ENCODE measurements at regions not wholly inside any gene's neighbourhood (a gene's known extent, or its start where the extent isn't known, plus 50 kb on each side); places are given as distances from the start of the nearest gene placed in this dataset.

DNA sequence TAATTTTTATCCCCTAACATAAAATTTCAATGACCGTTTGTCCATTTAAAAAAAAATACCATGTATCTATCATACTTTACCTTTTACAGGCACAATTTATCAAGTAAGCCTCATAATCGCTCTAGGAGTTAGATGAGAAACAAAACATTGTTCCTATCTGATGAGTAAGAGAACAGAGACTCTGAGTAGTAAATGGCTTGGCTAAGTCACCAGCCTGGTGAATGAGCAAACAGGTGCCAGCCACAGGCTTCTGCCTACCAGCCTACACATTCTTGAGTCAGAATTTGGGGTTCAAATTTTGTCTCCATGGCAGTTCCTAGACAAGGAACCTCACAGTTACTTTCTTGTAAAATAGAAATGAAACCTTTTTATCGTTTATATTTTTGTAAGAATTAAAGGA lies 235.4 kb downstream of the HGF start:
- Histone ChIP-seq H3K14ac (ENCODE audit: insufficient read length) (no peak overlapping the region), H2BK120ac (replicated peaks; ENCODE audit: low read depth, low read length) (no peak overlapping the region), H3K4ac (replicated peaks; ENCODE audit: insufficient read length, low read depth, low read length) (no peak overlapping the region), H3K79me2 (ENCODE audit: control insufficient read depth in 1 of 2, insufficient read depth in 2 of 2, low read length in 2 of 2) (no peaks in the 10 kb centered on the region), H2AFZ (ENCODE audit: low read length) (no peak overlapping the region), H4K91ac (replicated peaks; ENCODE audit: insufficient read length, low read length) (no peak overlapping the region), H3K27ac (ENCODE audit: low read depth, low read length) (no peak overlapping the region), H3K36me3 (ENCODE audit: control insufficient read depth in 2 of 4, insufficient read depth in 4 of 4, low read length in 3 of 4) (no peaks in the 10 kb centered on the region), H3K27me3 (replicated peaks in 1 of 4; ENCODE audit: control insufficient read depth in 3 of 4, extremely low read depth in 1 of 4, insufficient read depth in 3 of 4, low read length in 3 of 4) (no peaks in the 10 kb centered on the region), H4K20me1 (replicated peaks in 1 of 2; ENCODE audit: control insufficient read depth in 1 of 2, insufficient read depth in 2 of 2, low read length in 2 of 2) (no peaks in the 10 kb centered on the region), H3K4me1 (replicated peaks in 1 of 4; ENCODE audit: control insufficient read depth in 3 of 4, insufficient read depth in 4 of 4, low read length in 3 of 4) (no peaks in the 10 kb centered on the region), H4K8ac (ENCODE audit: extremely low read depth, insufficient read depth, low read length) (no peak overlapping the region), H3K23me2 (ENCODE audit: low read depth, low read length) (no peaks in the 10 kb centered on the region), H3K9me3 (ENCODE audit: insufficient read depth in 2 of 2, low read depth in 1 of 2, low read length in 1 of 2) (no peaks in the 10 kb centered on the region), H3K18ac (ENCODE audit: extremely low read depth, low read length) (no peak overlapping the region), H3K56ac (replicated peaks; ENCODE audit: insufficient read length, low read depth, low read length) (no peak overlapping the region), H3K4me3 (ENCODE audit: extremely low read depth in 1 of 4, insufficient read depth in 2 of 4, low read depth in 3 of 4, low read length in 4 of 4) (no peak overlapping the region), H3K23ac (ENCODE audit: insufficient read length) (no peak overlapping the region), H2BK20ac (ENCODE audit: low read length) (no peak overlapping the region), H2BK12ac (ENCODE audit: low read depth, low read length) (no peak overlapping the region), H2BK15ac (ENCODE audit: low read length) (no peak overlapping the region), H2AK5ac (ENCODE audit: low read depth, low read length) (no peak overlapping the region), H3K9ac (replicated peaks in 1 of 4; ENCODE audit: extremely low read depth in 1 of 4, low read depth in 3 of 4, low read length in 3 of 4) (no peak overlapping the region), H3K4me2 (ENCODE audit: insufficient read depth in 1 of 2, low read depth in 2 of 2, low read length in 2 of 2) (no peak overlapping the region), H2BK5ac (ENCODE audit: low read depth, low read length) (no peak overlapping the region), H3K79me1 (ENCODE audit: low read depth, low read length) (no peaks in the 10 kb centered on the region), H4K5ac (ENCODE audit: insufficient read length, low read depth, low read length) (no peak overlapping the region)
- TF ChIP-seq NRF1 (IDR thresholded peaks at IDR 0.05; ENCODE audit: low read depth, low read length), result no peak
- no peak for TF ChIP-seq GABPA (IDR thresholded peaks at IDR 0.05; ENCODE audit: borderline replicate concordance, insufficient read depth, low read length)
- no peak for TF ChIP-seq GTF2F1 (IDR thresholded peaks at IDR 0.05; ENCODE audit: borderline replicate concordance, low read depth, low read length)
- TF ChIP-seq, protein P1, sequence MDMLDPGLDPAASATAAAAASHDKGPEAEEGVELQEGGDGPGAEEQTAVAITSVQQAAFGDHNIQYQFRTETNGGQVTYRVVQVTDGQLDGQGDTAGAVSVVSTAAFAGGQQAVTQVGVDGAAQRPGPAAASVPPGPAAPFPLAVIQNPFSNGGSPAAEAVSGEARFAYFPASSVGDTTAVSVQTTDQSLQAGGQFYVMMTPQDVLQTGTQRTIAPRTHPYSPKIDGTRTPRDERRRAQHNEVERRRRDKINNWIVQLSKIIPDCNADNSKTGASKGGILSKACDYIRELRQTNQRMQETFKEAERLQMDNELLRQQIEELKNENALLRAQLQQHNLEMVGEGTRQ (IDR thresholded peaks at IDR 0.05; ENCODE audit: low read length), result no peak
- TF ChIP-seq, protein P2, sequence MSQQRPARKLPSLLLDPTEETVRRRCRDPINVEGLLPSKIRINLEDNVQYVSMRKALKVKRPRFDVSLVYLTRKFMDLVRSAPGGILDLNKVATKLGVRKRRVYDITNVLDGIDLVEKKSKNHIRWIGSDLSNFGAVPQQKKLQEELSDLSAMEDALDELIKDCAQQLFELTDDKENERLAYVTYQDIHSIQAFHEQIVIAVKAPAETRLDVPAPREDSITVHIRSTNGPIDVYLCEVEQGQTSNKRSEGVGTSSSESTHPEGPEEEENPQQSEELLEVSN (IDR thresholded peaks at IDR 0.05), result no peak
- TF ChIP-seq TEAD4 (IDR thresholded peaks at IDR 0.05; ENCODE audit: low read depth, low read length), result no peak
- no peak for TF ChIP-seq EZH2 (IDR thresholded peaks at IDR 0.05; ENCODE audit: low read depth, low read length, severe bottlenecking)
- no peak for TF ChIP-seq SAP30 (IDR thresholded peaks at IDR 0.05; ENCODE audit: insufficient read depth, insufficient replicate concordance, low read length)
- TF ChIP-seq, protein P3, sequence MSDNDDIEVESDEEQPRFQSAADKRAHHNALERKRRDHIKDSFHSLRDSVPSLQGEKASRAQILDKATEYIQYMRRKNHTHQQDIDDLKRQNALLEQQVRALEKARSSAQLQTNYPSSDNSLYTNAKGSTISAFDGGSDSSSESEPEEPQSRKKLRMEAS (IDR thresholded peaks at IDR 0.05), result no peak
- no peak for TF ChIP-seq RBBP5 (IDR thresholded peaks at IDR 0.05; ENCODE audit: borderline replicate concordance, low read depth, low read length)
- no peak for TF ChIP-seq SIN3A (conservative IDR thresholded peaks at IDR 0.05 in 1 of 2, IDR thresholded peaks at IDR 0.05 in 1 of 2; ENCODE audit: low read depth in 1 of 2, low read length in 2 of 2)
- CTCF ChIA-PET (ENCODE audit: partially characterized antibody), result no interaction called here
- 83% methylated on average over 3 of the region's 3 CpGs; no CpG with 5 or more reads in 1 of the 2 experiments for WGBS, 2 experiments (ENCODE audit: extremely low coverage in 1 of 2, insufficient coverage in 1 of 2, insufficient read length in 1 of 2, insufficient replicate concordance in 2 of 2, low coverage in 1 of 2, low lambda C conversion rate in 2 of 2, missing lambda C conversion rate in 1 of 2)
- DNase-seq (ENCODE audit: low read depth in 1 of 2, low spot score in 2 of 2) (no peak), FAIRE-seq (no peak)
- POLR2A ChIA-PET (ENCODE audit: partially characterized antibody), result no interaction called here
